HepG2 (cell line): ENCODE measurements at regions not wholly inside any gene's neighbourhood (a gene's known extent, or its start where the extent isn't known, plus 50 kb on each side); places are given as distances from the start of the nearest gene placed in this dataset.

Experiments used
- ATAC-seq: fragments of 200-7000 bp; cut with Tn5 transposase; 3 replicates; pipeline ENCODE4 v1.9.1; 2020; ENCODE audit warnings: mild to moderate bottlenecking, moderate library complexity
- BruUV-seq: library from RNA; stranded (reverse); fragments of 400-500 nt; replicated peaks from 2 replicates; lab custom pipeline; 2021; lab: Mats Ljungman, UMichigan
- CTCF ChIA-PET: fragments of 300-600 bp; formaldehyde crosslinking; extraction: SDS; loops from one replicate; lab custom pipeline; 2021; ENCODE audit warnings: low total read pairs, inconsistent platforms, low intra/inter-chr PET ratio; lab: Yijun Ruan, JAX
- POLR2A ChIA-PET: fragments of 350-600 bp; sonication (Branson Sonifier 250); formaldehyde crosslinking; loops from one replicate; lab custom pipeline; 2020; ENCODE audit warnings: antibody characterized with exemption, inconsistent platforms; lab: Yijun Ruan, JAX
- DNase-seq: peaks from one replicate; pipeline ENCODE4 v3.0.0-alpha.2; 2015; ENCODE audit warnings: low spot score
- FAIRE-seq: peaks from 3 replicates; lab custom pipeline; 2011; peaks lifted over from hg19 to GRCh38; lab: Jason Lieb, UNC
- H2AFZ ChIP-seq: one replicate; pipeline ENCODE4 v1.6.1; 2011; ENCODE audit warnings: low read length, inconsistent platforms
- H3K27ac ChIP-seq: fragments of 300-600 bp; 3 replicates; pipeline ENCODE4 v1.8.0; 2011; ENCODE audit warnings: mixed run types, mild to moderate bottlenecking, mixed read lengths, low read length, inconsistent platforms; ENCODE audit not compliant: insufficient read depth; ENCODE audit errors: extremely low read length
- H3K27me3 ChIP-seq, 2 experiments: fragments of 200-600 bp in 1 of 2; 2 replicates in 1 of 2; 3 replicates in 1 of 2; pipeline versions ENCODE4 v1.6.0 to v1.8.0; 2011; ENCODE audit warnings: low read length in 2 of 2, mild to moderate bottlenecking in 2 of 2, moderate library complexity in 2 of 2, inconsistent platforms in 1 of 2; ENCODE audit not compliant: insufficient read depth in 2 of 2, control insufficient read depth in 1 of 2
- H3K36me3 ChIP-seq, 2 experiments: fragments of 200-600 bp in 1 of 2; replicated peaks in 1 of 2; 2 replicates in 1 of 2; 3 replicates in 1 of 2; pipeline versions ENCODE4 v1.5.1 to v1.8.0; 2011; ENCODE audit warnings: low read length in 2 of 2, inconsistent platforms in 1 of 2; ENCODE audit not compliant: insufficient read depth in 2 of 2, control insufficient read depth in 1 of 2
- H3K4me1 ChIP-seq: 2 replicates; pipeline ENCODE4 v1.5.1; 2012; ENCODE audit warnings: low read length, inconsistent platforms; ENCODE audit not compliant: insufficient read depth
- H3K4me2 ChIP-seq: 2 replicates; pipeline ENCODE4 v1.6.0; 2011; ENCODE audit warnings: low read depth, low read length, inconsistent platforms
- H3K4me3 ChIP-seq, 3 experiments: fragments of 200-600 bp in 1 of 3; sonication (generic), shearing (Covaris generic) in 1 of 3; replicated peaks in 1 of 3; 2 replicates each; pipeline ENCODE4 v1.5.1; 2011 to 2016; ENCODE audit warnings: low read length in 3 of 3, inconsistent platforms in 2 of 3, low read depth in 2 of 3, mild to moderate bottlenecking in 2 of 3, control low read depth in 1 of 3, mixed read lengths in 1 of 3; ENCODE audit not compliant: insufficient read depth in 1 of 3
- H3K79me2 ChIP-seq: one replicate; pipeline ENCODE4 v1.6.1; 2011; ENCODE audit warnings: low read length, inconsistent platforms; ENCODE audit not compliant: insufficient read depth
- H3K9ac ChIP-seq: 2 replicates; pipeline ENCODE4 v1.6.0; 2011; ENCODE audit warnings: mild to moderate bottlenecking, low read depth, low read length, inconsistent platforms; ENCODE audit not compliant: insufficient read depth
- H3K9me3 ChIP-seq: 2 replicates; pipeline ENCODE4 v1.5.1; 2012; ENCODE audit warnings: mild to moderate bottlenecking, low read length
- H4K20me1 ChIP-seq: 2 replicates; pipeline ENCODE4 v1.6.0; 2011; ENCODE audit warnings: inconsistent platforms, mild to moderate bottlenecking, low read length, moderate library complexity; ENCODE audit not compliant: insufficient read depth
- ARID2 ChIP-seq: sonication (generic); formaldehyde crosslinking; IDR thresholded peaks from 2 replicates; pipeline ENCODE4 v1.8.1; 2022; ENCODE audit warnings: mild to moderate bottlenecking, missing genetic modification reagents, borderline replicate concordance
- CBFB ChIP-seq: sonication (generic); formaldehyde crosslinking; IDR thresholded peaks from 2 replicates; pipeline ENCODE4 v1.4.0; 2020; ENCODE audit warnings: missing genetic modification reagents
- ETV5 ChIP-seq: IDR thresholded peaks from 2 replicates; pipeline ENCODE4 v1.6.1; 2018; ENCODE audit warnings: missing biosample characterization, missing genetic modification reagents, inconsistent platforms, borderline replicate concordance
- FOXA1 ChIP-seq, 2 experiments: fragments of 450-650 bp in 1 of 2; sonication (generic) in 1 of 2; formaldehyde crosslinking in 1 of 2; IDR thresholded peaks; 2 replicates each; pipeline versions ENCODE4 v1.4.0 to v1.6.1; 2016 to 2020; ENCODE audit warnings: missing genetic modification reagents in 1 of 2
- HDAC2 ChIP-seq: sonication (generic); formaldehyde crosslinking; IDR thresholded peaks from 2 replicates; pipeline ENCODE4 v1.4.0; 2020; ENCODE audit warnings: missing genetic modification reagents
- HOXA7 ChIP-seq: sonication (generic); formaldehyde crosslinking; IDR thresholded peaks from 2 replicates; pipeline ENCODE4 v1.8.1; 2022; ENCODE audit warnings: mild to moderate bottlenecking, missing genetic modification reagents, moderate library complexity
- MXI1 ChIP-seq: IDR thresholded peaks from 3 replicates; pipeline ENCODE4 v1.6.1; 2012; ENCODE audit warnings: low read depth, low read length, inconsistent platforms, borderline replicate concordance
- POGZ ChIP-seq: sonication (generic); formaldehyde crosslinking; IDR thresholded peaks from 2 replicates; pipeline ENCODE4 v1.4.0; 2020; ENCODE audit warnings: mild to moderate bottlenecking, missing genetic modification reagents
- REPIN1 ChIP-seq: sonication (generic); formaldehyde crosslinking; IDR thresholded peaks from 2 replicates; pipeline ENCODE4 v1.8.0; 2022; ENCODE audit warnings: missing genetic modification reagents, low read depth, mild to moderate bottlenecking, borderline replicate concordance
- ZNF121 ChIP-seq: sonication (generic); formaldehyde crosslinking; IDR thresholded peaks from 2 replicates; pipeline ENCODE4 v1.5.0; 2020; ENCODE audit warnings: mild to moderate bottlenecking, missing genetic modification reagents
- ZNF260 ChIP-seq: sonication (generic); formaldehyde crosslinking; IDR thresholded peaks from 2 replicates; pipeline ENCODE4 v1.4.0; 2020; ENCODE audit warnings: missing genetic modification reagents, low read depth, mild to moderate bottlenecking, borderline replicate concordance
- ZNF33B ChIP-seq: sonication (generic); formaldehyde crosslinking; IDR thresholded peaks from 2 replicates; pipeline ENCODE4 v1.5.1; 2020; ENCODE audit warnings: mild to moderate bottlenecking, missing genetic modification reagents
- ZNF737 ChIP-seq: sonication (generic); formaldehyde crosslinking; IDR thresholded peaks from 2 replicates; pipeline ENCODE4 v1.5.0; 2020; ENCODE audit warnings: missing genetic modification reagents, mild to moderate bottlenecking, borderline replicate concordance
- ZNF878 ChIP-seq: sonication (generic); formaldehyde crosslinking; IDR thresholded peaks from 2 replicates; pipeline ENCODE4 v1.8.1; 2023; ENCODE audit warnings: mild to moderate bottlenecking, missing genetic modification reagents, moderate library complexity
- WGBS: methylation state at CpG from one replicate; pipeline ENCODE4 v1.1.6; 2017; ENCODE audit warnings: low lambda C conversion rate; 5-methylcytosine and 5-hydroxymethylcytosine counted together
- in situ Hi-C: cut with HindIII; loops from 2 replicates; pipeline ENCODE4 v1.10.0; 2017; ENCODE audit warnings: low pct_unique_long_range_greater_than_20kb; ENCODE audit not compliant: extremely low pct_ligation_motif_present
- intact Hi-C: fragments of 100-400 bp; cut with micrococcal nuclease; formaldehyde crosslinking; loops from one replicate; pipeline ENCODE4 v1.10.0; 2022; ENCODE audit not compliant: unreplicated experiment
- TF ChIP-seq, protein P1 (sequence below): sonication (generic); formaldehyde crosslinking; IDR thresholded peaks from 2 replicates; pipeline ENCODE4 v1.4.0; 2020; ENCODE audit warnings: missing genetic modification reagents, borderline replicate concordance
- TF ChIP-seq, protein P2 (sequence below): sonication (generic); formaldehyde crosslinking; IDR thresholded peaks from 2 replicates; pipeline ENCODE4 v1.5.0; 2020; ENCODE audit warnings: missing genetic modification reagents
- TF ChIP-seq, protein P3 (sequence below): sonication (generic); formaldehyde crosslinking; IDR thresholded peaks from 2 replicates; pipeline ENCODE4 v1.5.1; 2020; ENCODE audit warnings: mild to moderate bottlenecking, missing genetic modification reagents, moderate library complexity
- TF ChIP-seq, protein P4 (sequence below): sonication (generic); formaldehyde crosslinking; IDR thresholded peaks from 2 replicates; pipeline ENCODE4 v1.5.0; 2020; ENCODE audit warnings: mild to moderate bottlenecking, missing genetic modification reagents

DNA sequence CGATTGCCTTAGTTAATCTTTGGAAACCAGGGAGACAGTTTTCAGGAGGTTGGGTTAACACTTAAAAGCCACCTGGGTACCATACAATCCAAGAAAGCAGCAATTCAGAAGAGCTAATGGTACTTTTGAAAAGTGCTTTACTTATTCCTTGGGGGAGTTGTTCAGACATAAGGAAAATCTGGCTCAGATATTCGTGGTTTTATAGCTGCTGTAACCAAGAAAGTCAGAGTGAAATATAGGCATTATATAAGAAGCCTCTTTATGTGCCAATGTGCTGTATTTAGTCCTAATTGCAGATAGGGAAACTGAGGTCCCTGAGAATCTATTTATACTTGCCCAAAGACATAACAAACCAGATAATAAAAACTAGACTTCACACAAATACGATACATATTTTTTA is 387.5 kb downstream of the COG6 start:
- FAIRE-seq (no peak), ATAC-seq (no peak), DNase-seq (no peak)
- TF ChIP-seq ARID2 (CRISPR knock-in tag), result no peak
- TF ChIP-seq HDAC2 (CRISPR knock-in tag), result no peak
- no peak for TF ChIP-seq HOXA7
- TF ChIP-seq, protein P1, sequence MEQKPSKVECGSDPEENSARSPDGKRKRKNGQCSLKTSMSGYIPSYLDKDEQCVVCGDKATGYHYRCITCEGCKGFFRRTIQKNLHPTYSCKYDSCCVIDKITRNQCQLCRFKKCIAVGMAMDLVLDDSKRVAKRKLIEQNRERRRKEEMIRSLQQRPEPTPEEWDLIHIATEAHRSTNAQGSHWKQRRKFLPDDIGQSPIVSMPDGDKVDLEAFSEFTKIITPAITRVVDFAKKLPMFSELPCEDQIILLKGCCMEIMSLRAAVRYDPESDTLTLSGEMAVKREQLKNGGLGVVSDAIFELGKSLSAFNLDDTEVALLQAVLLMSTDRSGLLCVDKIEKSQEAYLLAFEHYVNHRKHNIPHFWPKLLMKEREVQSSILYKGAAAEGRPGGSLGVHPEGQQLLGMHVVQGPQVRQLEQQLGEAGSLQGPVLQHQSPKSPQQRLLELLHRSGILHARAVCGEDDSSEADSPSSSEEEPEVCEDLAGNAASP, result no peak
- TF ChIP-seq, protein P2, sequence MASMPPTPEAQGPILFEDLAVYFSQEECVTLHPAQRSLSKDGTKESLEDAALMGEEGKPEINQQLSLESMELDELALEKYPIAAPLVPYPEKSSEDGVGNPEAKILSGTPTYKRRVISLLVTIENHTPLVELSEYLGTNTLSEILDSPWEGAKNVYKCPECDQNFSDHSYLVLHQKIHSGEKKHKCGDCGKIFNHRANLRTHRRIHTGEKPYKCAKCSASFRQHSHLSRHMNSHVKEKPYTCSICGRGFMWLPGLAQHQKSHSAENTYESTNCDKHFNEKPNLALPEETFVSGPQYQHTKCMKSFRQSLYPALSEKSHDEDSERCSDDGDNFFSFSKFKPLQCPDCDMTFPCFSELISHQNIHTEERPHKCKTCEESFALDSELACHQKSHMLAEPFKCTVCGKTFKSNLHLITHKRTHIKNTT (CRISPR knock-in tag), result no peak
- no peak for TF ChIP-seq ZNF121 (CRISPR knock-in tag)
- no peak for TF ChIP-seq ZNF260 (CRISPR knock-in tag)
- TF ChIP-seq ZNF33B (CRISPR knock-in tag), result no peak
- no peak for TF ChIP-seq FOXA1 (IDR thresholded peaks at IDR 0.05)
- no peak for TF ChIP-seq FOXA1 (CRISPR knock-in tag; IDR thresholded peaks at IDR 0.05)
- TF ChIP-seq MXI1, result no peak
- TF ChIP-seq, protein P3, sequence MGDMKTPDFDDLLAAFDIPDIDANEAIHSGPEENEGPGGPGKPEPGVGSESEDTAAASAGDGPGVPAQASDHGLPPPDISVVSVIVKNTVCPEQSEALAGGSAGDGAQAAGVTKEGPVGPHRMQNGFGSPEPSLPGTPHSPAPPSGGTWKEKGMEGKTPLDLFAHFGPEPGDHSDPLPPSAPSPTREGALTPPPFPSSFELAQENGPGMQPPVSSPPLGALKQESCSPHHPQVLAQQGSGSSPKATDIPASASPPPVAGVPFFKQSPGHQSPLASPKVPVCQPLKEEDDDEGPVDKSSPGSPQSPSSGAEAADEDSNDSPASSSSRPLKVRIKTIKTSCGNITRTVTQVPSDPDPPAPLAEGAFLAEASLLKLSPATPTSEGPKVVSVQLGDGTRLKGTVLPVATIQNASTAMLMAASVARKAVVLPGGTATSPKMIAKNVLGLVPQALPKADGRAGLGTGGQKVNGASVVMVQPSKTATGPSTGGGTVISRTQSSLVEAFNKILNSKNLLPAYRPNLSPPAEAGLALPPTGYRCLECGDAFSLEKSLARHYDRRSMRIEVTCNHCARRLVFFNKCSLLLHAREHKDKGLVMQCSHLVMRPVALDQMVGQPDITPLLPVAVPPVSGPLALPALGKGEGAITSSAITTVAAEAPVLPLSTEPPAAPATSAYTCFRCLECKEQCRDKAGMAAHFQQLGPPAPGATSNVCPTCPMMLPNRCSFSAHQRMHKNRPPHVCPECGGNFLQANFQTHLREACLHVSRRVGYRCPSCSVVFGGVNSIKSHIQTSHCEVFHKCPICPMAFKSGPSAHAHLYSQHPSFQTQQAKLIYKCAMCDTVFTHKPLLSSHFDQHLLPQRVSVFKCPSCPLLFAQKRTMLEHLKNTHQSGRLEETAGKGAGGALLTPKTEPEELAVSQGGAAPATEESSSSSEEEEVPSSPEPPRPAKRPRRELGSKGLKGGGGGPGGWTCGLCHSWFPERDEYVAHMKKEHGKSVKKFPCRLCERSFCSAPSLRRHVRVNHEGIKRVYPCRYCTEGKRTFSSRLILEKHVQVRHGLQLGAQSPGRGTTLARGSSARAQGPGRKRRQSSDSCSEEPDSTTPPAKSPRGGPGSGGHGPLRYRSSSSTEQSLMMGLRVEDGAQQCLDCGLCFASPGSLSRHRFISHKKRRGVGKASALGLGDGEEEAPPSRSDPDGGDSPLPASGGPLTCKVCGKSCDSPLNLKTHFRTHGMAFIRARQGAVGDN (CRISPR knock-in tag), result no peak
- TF ChIP-seq, protein P4, sequence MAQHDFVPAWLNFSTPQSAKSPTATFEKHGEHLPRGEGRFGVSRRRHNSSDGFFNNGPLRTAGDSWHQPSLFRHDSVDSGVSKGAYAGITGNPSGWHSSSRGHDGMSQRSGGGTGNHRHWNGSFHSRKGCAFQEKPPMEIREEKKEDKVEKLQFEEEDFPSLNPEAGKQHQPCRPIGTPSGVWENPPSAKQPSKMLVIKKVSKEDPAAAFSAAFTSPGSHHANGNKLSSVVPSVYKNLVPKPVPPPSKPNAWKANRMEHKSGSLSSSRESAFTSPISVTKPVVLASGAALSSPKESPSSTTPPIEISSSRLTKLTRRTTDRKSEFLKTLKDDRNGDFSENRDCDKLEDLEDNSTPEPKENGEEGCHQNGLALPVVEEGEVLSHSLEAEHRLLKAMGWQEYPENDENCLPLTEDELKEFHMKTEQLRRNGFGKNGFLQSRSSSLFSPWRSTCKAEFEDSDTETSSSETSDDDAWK (CRISPR knock-in tag), result no peak
- TF ChIP-seq CBFB (CRISPR knock-in tag), result no peak
- no peak for TF ChIP-seq ZNF737
- no peak for TF ChIP-seq REPIN1 (CRISPR knock-in tag)
- TF ChIP-seq POGZ (CRISPR knock-in tag), result no peak
- TF ChIP-seq ZNF878 (CRISPR knock-in tag), result no peak
- no peak for TF ChIP-seq ETV5 (CRISPR knock-in tag)
- no peaks in the 10 kb centered on the region for H3K9me3 ChIP-seq
- H3K79me2 ChIP-seq, result no peaks in the 10 kb centered on the region
- no TSS peak for BruUV-seq
- ChIA-PET CTCF (no interaction called here), POLR2A (no interaction called here)
- H2AFZ ChIP-seq, result no peak overlapping the region
- in situ Hi-C loops, result no loop called here
- no peak overlapping the region for H3K4me3 ChIP-seq
- intact Hi-C loops, result no loop called here
- no peak overlapping the region for H3K27ac ChIP-seq
- no peaks in the 10 kb centered on the region for H4K20me1 ChIP-seq
- H3K36me3 ChIP-seq, result no peaks in the 10 kb centered on the region
- H3K27me3 ChIP-seq, result no peaks in the 10 kb centered on the region; a peak in 1 of 5 replicates
- H3K4me1 ChIP-seq, result no peaks in the 10 kb centered on the region
- H3K9ac ChIP-seq, result no peak overlapping the region
- WGBS, result 18% methylated on average over 3 of the region's 3 CpGs
- no peak overlapping the region for H3K4me2 ChIP-seq
